H1 (cell line): ENCODE measurements at regions not wholly inside any gene's neighbourhood (a gene's known extent, or its start where the extent isn't known, plus 50 kb on each side); places are given as distances from the start of the nearest gene placed in this dataset.

Source experiments
- CTCF ChIA-PET: fragments of 300-600 bp; sonication (Branson Sonifier 250); formaldehyde crosslinking; loops from one replicate; lab custom pipeline; 2021; ENCODE audit not compliant: partially characterized antibody; lab: Charles Lee
- POLR2A ChIA-PET: fragments of 300-600 bp; sonication (Branson Sonifier 250); formaldehyde crosslinking; loops from one replicate; lab custom pipeline; 2021; ENCODE audit warnings: inconsistent platforms; ENCODE audit not compliant: partially characterized antibody; lab: Charles Lee
- DNase-seq, 2 experiments: peaks; one replicate each; pipeline versions ENCODE4 v3.0.0 to v3.0.0-alpha.2; 2010 to 2022; ENCODE audit warnings: low spot score in 2 of 2, low read depth in 1 of 2, mixed read lengths in 1 of 2
- FAIRE-seq: peaks from 2 replicates; lab custom pipeline; 2011; peaks lifted over from hg19 to GRCh38; lab: Jason Lieb, UNC
- H2AFZ ChIP-seq: 2 replicates; pipeline ENCODE4 v1.8.1; 2012; ENCODE audit warnings: low read length, inconsistent platforms
- H2AK5ac ChIP-seq: 2 replicates; pipeline ENCODE4 v1.6.1; 2013; ENCODE audit warnings: low read depth, low read length
- H2BK120ac ChIP-seq: replicated peaks from 2 replicates; pipeline ENCODE3; 2013; ENCODE audit warnings: low read depth, low read length, inconsistent platforms
- H2BK12ac ChIP-seq: 2 replicates; pipeline ENCODE4 v1.6.1; 2013; ENCODE audit warnings: low read depth, low read length
- H2BK15ac ChIP-seq: 2 replicates; pipeline ENCODE4 v1.6.1; 2013; ENCODE audit warnings: low read length
- H2BK20ac ChIP-seq: 2 replicates; pipeline ENCODE4 v1.6.1; 2013; ENCODE audit warnings: low read length
- H2BK5ac ChIP-seq: 2 replicates; pipeline ENCODE4 v1.6.1; 2013; ENCODE audit warnings: low read depth, low read length
- H3K14ac ChIP-seq: 2 replicates; pipeline ENCODE4 v1.6.1; 2013; ENCODE audit warnings: inconsistent platforms; ENCODE audit not compliant: insufficient read length
- H3K18ac ChIP-seq: 2 replicates; pipeline ENCODE4 v1.6.1; 2013; ENCODE audit warnings: low read length; ENCODE audit errors: extremely low read depth
- H3K23ac ChIP-seq: 2 replicates; pipeline ENCODE4 v1.6.1; 2013; ENCODE audit warnings: inconsistent platforms; ENCODE audit not compliant: insufficient read length
- H3K23me2 ChIP-seq: 2 replicates; pipeline ENCODE4 v1.6.1; 2013; ENCODE audit warnings: low read depth, low read length
- H3K27ac ChIP-seq: 2 replicates; pipeline ENCODE4 v1.6.1; 2011; ENCODE audit warnings: low read depth, low read length, inconsistent platforms
- H3K27me3 ChIP-seq, 4 experiments: replicated peaks in 1 of 4; 1 replicate in 1 of 4; 2 replicates in 3 of 4; pipeline versions ENCODE4 v1.6.1 to v1.8.1; 2011 to 2013; ENCODE audit warnings: low read length in 3 of 4, mild to moderate bottlenecking in 3 of 4, inconsistent platforms in 2 of 4, mixed read lengths in 2 of 4, moderate library complexity in 1 of 4; ENCODE audit not compliant: control insufficient read depth in 3 of 4, insufficient read depth in 3 of 4; ENCODE audit errors: extremely low read depth in 1 of 4
- H3K36me3 ChIP-seq, 4 experiments: 2 replicates each; pipeline versions ENCODE4 v1.6.1 to v1.8.1; 2011 to 2013; ENCODE audit warnings: mild to moderate bottlenecking in 4 of 4, low read length in 3 of 4, moderate library complexity in 2 of 4, control low read depth in 1 of 4, inconsistent platforms in 1 of 4; ENCODE audit not compliant: insufficient read depth in 4 of 4, control insufficient read depth in 2 of 4
- H3K4ac ChIP-seq: replicated peaks from 2 replicates; pipeline ENCODE3; 2013; ENCODE audit warnings: low read length, low read depth, mixed read lengths, inconsistent platforms; ENCODE audit not compliant: insufficient read length
- H3K4me1 ChIP-seq, 4 experiments: replicated peaks in 1 of 4; 1 replicate in 1 of 4; 2 replicates in 3 of 4; pipeline versions ENCODE4 v1.6.1 to v1.8.1; 2011 to 2013; ENCODE audit warnings: low read length in 3 of 4, inconsistent platforms in 2 of 4, mixed read lengths in 1 of 4; ENCODE audit not compliant: insufficient read depth in 4 of 4, control insufficient read depth in 3 of 4
- H3K4me2 ChIP-seq, 2 experiments: 2 replicates each; pipeline versions ENCODE4 v1.6.1 to v1.8.1; 2011 to 2013; ENCODE audit warnings: low read depth in 2 of 2, low read length in 2 of 2, control low read depth in 1 of 2, inconsistent platforms in 1 of 2, mild to moderate bottlenecking in 1 of 2; ENCODE audit not compliant: insufficient read depth in 1 of 2
- H3K4me3 ChIP-seq, 4 experiments: fragments of 200-600, 300-600 bp in 1 of 4; sonication (generic), shearing (Covaris generic), sonication (Bioruptor Twin) in 1 of 4; 2 replicates each; pipeline versions ENCODE4 v1.5.1 to v1.8.1; 2011 to 2016; ENCODE audit warnings: low read length in 4 of 4, low read depth in 3 of 4, control low read depth in 2 of 4, inconsistent platforms in 2 of 4, mild to moderate bottlenecking in 2 of 4, mixed read lengths in 1 of 4, moderate library complexity in 1 of 4; ENCODE audit not compliant: insufficient read depth in 2 of 4; ENCODE audit errors: extremely low read depth in 1 of 4
- H3K56ac ChIP-seq: replicated peaks from 2 replicates; pipeline ENCODE3; 2013; ENCODE audit warnings: low read depth, mild to moderate bottlenecking, mixed read lengths, low read length, inconsistent platforms; ENCODE audit not compliant: insufficient read length
- H3K79me1 ChIP-seq: 2 replicates; pipeline ENCODE4 v1.6.1; 2013; ENCODE audit warnings: low read depth, low read length, control low read depth
- H3K79me2 ChIP-seq, 2 experiments: 2 replicates each; pipeline versions ENCODE4 v1.6.1 to v1.8.1; 2012 to 2013; ENCODE audit warnings: low read length in 2 of 2, mild to moderate bottlenecking in 2 of 2, inconsistent platforms in 1 of 2; ENCODE audit not compliant: insufficient read depth in 2 of 2, control insufficient read depth in 1 of 2
- H3K9ac ChIP-seq, 4 experiments: replicated peaks in 1 of 4; 1 replicate in 1 of 4; 2 replicates in 3 of 4; pipeline versions ENCODE4 v1.6.1 to v1.8.1; 2011 to 2013; ENCODE audit warnings: low read depth in 3 of 4, low read length in 3 of 4, control low read depth in 2 of 4, mild to moderate bottlenecking in 2 of 4, moderate library complexity in 2 of 4, inconsistent platforms in 1 of 4; ENCODE audit errors: extremely low read depth in 1 of 4
- H3K9me3 ChIP-seq, 2 experiments: 2 replicates each; pipeline versions ENCODE4 v1.6.1 to v1.8.1; 2012 to 2013; ENCODE audit warnings: mild to moderate bottlenecking in 2 of 2, moderate library complexity in 2 of 2, control low read depth in 1 of 2, inconsistent platforms in 1 of 2, low read depth in 1 of 2, low read length in 1 of 2, mixed read lengths in 1 of 2; ENCODE audit not compliant: insufficient read depth in 2 of 2
- H4K20me1 ChIP-seq, 2 experiments: replicated peaks in 1 of 2; 2 replicates each; pipeline versions ENCODE3 to v1.8.1; 2011 to 2013; ENCODE audit warnings: inconsistent platforms in 2 of 2, low read length in 2 of 2, mild to moderate bottlenecking in 1 of 2; ENCODE audit not compliant: insufficient read depth in 2 of 2, control insufficient read depth in 1 of 2
- H4K5ac ChIP-seq: 2 replicates; pipeline ENCODE4 v1.6.1; 2013; ENCODE audit warnings: low read length, low read depth, mixed read lengths, inconsistent platforms; ENCODE audit not compliant: insufficient read length
- H4K8ac ChIP-seq: 2 replicates; pipeline ENCODE4 v1.8.0; 2013; ENCODE audit warnings: mild to moderate bottlenecking, moderate library complexity, low read length, inconsistent platforms; ENCODE audit not compliant: insufficient read depth; ENCODE audit errors: extremely low read depth
- H4K91ac ChIP-seq: replicated peaks from 2 replicates; pipeline ENCODE3; 2013; ENCODE audit warnings: low read length, mixed read lengths, inconsistent platforms; ENCODE audit not compliant: insufficient read length
- EGR1 ChIP-seq: IDR thresholded peaks from 2 replicates; pipeline ENCODE4 v1.6.1; 2011; ENCODE audit warnings: low read depth, low read length, borderline replicate concordance
- WGBS, 2 experiments: shearing (Covaris generic) in 1 of 2; methylation state at CpG; one replicate each; pipeline versions ENCODE4 v1.1.6 to v1.1.7; 2013 to 2015; ENCODE audit warnings: low lambda C conversion rate in 2 of 2, mixed read lengths in 2 of 2, inconsistent platforms in 1 of 2, low coverage in 1 of 2, missing lambda C conversion rate in 1 of 2; ENCODE audit not compliant: insufficient replicate concordance in 2 of 2, insufficient coverage in 1 of 2, insufficient read length in 1 of 2; ENCODE audit errors: extremely low coverage in 1 of 2, missing lambda C conversion rate in 1 of 2; 5-methylcytosine and 5-hydroxymethylcytosine counted together

DNA sequence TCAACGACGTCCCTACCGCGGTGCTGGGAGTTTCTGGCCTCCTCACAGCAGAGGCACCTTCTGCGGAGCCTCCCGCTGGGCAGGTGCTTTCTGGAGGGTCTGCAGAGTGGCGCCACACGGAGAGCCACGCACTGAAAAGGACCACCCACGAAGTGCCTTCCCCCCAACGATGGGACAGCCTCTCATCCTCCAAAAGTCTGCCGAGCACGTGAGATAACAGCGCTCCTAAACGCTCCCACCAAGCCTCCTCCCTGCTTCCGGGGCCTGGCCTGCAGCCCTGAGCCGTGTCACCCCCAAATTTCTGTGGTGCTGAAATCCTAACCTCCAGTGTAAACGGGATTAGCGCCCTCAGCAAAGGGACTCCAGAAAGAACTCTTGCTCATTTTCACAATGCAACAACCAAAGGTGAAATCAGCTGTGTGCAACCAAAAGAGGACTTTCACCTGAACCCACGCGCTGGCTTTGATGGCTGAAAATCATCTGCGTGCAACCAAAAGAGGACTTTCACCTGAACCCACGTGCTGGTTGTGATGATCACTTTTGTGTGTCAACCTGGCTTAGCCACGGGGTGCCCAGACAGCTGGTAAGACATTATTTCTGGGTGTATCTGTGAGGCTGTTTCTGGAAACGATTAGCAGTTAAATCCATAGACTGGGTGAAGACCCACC lies 924.6 kb downstream of the BRD1 start:
- Histone ChIP-seq H2BK5ac (no peak overlapping the region), H3K27me3 (peaks cover 0 to 5% (median 0%) of the 10 kb centered on the region in 4 experiments; a peak in 1 of 7 replicates), H2AFZ (no peak overlapping the region), H2BK15ac (no peak overlapping the region), H3K79me1 (no peaks in the 10 kb centered on the region), H3K4me2 (no peak overlapping the region), H3K79me2 (no peaks in the 10 kb centered on the region), H4K5ac (no peak overlapping the region), H3K27ac (no peak overlapping the region), H3K23ac (no peak overlapping the region), H3K14ac (no peak overlapping the region), H3K9me3 (no peaks in the 10 kb centered on the region), H4K8ac (no peak overlapping the region), H2BK20ac (no peak overlapping the region), H3K4ac (no peak overlapping the region), H3K9ac (no peak overlapping the region), H2BK120ac (no peak overlapping the region), H3K23me2 (no peaks in the 10 kb centered on the region), H4K91ac (no peak overlapping the region), H3K36me3 (no peaks in the 10 kb centered on the region), H3K4me1 (no peaks in the 10 kb centered on the region), H2BK12ac (no peak overlapping the region), H3K18ac (no peak overlapping the region), H4K20me1 (no peaks in the 10 kb centered on the region), H3K4me3 (no peak overlapping the region), H2AK5ac (no peak overlapping the region), H3K56ac (no peak overlapping the region)
- CTCF ChIA-PET: no interaction called here
- WGBS, 2 experiments: 92% methylated on average over 20 of the region's 25 CpGs; no CpG with 5 or more reads in 1 of the 2 experiments
- FAIRE-seq: no peak
- no peak for TF ChIP-seq EGR1
- POLR2A ChIA-PET: no interaction called here
- DNase-seq: no peak
